ENCODE measurements at regions not wholly inside any gene's neighbourhood (a gene's known extent, or its start where the extent isn't known, plus 50 kb on each side); places are given as distances from the start of the nearest gene placed in this dataset.

GRCh38 chr3:103906304-103906703 is 1460.4 kb upstream of the ALCAM start:
- no peak for DNase-seq (ENCODE audit: low spot score)

DNA sequence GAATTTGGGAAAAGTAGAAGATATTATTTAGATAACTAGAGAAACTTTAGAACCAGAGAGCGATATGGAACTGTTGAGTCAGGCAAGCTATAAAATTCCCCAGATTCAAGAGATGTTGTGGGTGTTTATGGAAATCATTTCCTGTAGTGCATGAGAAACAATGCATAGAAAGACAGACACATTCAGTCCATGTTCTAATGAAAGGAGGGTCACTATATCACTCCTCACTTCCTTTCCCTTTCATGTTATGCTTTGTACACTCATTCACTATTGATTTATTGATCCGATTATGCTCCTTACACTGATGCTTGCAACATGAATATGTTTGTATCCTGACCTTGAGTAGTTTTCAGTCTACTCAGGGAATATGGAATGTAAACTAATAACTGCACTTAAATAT is 1459.9 kb upstream of the ALCAM start:
- DNase-seq (ENCODE audit: low spot score) = no peak

- no peak for DNase-seq (ENCODE audit: low spot score)
These were observed 1459.1 kb upstream of the ALCAM start for GRCh38 chr3:103907567-103907966.

- no peak for DNase-seq (ENCODE audit: low spot score)
These were observed 1457.3 kb upstream of the ALCAM start for GRCh38 chr3:103909395-103909794.

DNA sequence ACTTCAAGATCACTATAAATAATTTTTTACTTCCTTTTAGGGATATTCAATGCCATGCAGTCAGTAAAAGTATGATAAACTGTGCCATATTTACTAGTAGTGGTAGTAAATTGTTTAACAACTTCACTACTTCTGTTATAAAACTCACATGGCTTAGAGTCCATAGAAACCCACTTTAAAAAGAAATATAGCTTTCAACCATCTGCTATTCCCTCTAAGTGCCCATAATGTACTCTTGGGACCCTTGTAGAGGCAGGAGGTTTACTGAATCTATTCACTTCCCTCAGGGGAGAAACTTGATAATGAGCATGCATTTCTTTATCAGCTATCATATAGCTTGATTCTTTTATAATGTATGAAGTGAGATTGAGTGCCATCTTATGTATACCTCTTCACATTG is 1448.4 kb upstream of the ALCAM start:
- DNase-seq (ENCODE audit: low spot score) = no peak

GRCh38 chr3:103919327-103919726 is 1447.4 kb upstream of the ALCAM start:
- no peak for DNase-seq (ENCODE audit: low spot score)

DNA sequence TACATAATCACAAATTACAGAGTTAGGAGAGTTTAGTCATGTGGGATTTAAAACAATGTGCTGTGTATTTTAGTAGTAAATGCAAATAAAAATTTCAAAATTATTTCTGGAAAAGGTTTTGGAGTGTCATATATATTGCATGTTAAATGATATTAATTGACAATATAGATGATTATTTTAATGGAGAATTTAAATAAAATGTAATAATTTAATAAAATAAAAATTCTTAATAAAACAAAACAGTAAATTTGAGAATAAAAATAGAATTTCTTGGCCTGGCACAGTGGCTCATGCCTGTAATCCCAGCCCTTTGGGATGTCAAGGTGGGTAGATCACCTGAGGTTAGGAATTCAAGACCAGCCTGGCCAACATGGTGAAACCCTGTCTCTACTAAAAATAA is 1442.8 kb upstream of the ALCAM start:
- no peak for DNase-seq (ENCODE audit: low spot score)

- no peak for DNase-seq (ENCODE audit: low spot score)
These were observed 1442.2 kb upstream of the ALCAM start for GRCh38 chr3:103924544-103924943.

DNA sequence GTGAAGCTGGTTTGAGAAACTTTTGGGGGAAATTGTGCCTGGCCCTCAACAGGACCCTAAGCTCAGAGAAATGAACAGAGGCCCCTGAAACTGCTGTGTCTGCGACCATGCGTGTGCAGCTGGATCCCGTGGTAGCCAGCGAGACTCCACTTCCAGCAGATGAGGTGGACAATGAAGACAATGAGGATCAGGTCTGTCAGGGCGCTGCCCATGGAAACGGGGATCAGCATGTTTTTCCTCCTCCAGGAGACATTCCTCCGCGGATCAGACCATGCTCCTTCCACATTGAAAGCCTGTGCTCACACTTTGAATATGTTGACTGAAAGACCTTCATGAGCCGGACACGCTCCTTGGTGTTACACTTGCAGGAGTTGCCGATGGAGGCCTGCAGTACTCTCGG is 1439.8 kb upstream of the ALCAM start:
- no peak for DNase-seq (ENCODE audit: low spot score)

DNA sequence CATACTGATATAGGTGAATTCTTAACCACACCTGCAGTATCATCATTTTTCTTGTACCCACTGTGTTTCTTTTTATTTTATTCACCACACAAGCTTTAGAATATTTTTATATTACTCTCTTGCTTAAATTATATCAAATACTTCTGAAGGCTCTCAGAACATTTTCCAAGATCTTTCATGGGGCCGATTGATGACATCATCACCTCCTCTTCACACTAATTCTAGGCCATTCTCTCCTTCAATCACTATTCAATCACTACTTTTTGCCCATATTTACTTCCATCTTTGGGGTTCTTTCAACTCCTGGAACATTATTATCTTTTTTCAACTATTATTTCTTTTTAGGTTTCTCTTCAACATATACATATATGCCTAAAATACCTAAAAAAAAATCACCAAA is 1438.8 kb upstream of the ALCAM start:
- no peak for DNase-seq (ENCODE audit: low spot score)

DNA sequence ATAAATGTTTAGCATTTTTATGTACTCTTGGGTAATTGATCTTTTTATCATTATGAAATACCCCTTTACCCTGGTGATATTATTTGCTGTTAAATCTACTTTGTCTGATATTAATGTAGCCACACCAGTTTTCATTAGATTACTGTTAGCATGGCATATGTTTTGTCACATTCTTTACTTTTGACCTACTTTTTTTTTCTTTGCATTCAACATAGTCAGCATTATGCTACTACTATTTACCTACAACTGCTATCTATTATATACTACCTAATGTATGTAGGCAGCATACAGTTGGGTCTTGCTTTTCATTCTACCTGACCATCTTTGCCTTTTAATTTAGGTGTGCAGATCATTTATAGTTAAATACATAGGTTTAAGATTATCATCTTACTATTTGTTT is 1429.6 kb upstream of the ALCAM start:
- DNase-seq (ENCODE audit: low spot score) = no peak

DNA sequence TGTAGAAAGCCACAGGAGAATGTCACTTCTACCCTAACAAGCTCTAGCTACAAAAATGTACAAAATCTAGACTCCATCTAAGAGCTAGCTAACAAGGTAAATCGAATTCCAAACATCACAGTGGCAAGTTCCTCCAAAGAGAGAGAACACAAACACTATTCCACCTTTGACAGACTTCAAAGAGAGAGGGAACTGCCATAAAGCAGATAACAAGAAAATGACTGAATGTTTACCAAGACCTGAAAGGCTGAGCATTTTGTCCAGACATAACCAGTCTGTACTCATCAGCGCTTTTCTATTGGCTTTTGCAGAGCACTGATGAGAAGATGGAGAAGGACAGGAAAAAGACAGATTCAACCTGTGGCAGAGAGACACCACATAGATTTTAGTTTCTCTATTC is 1419.6 kb upstream of the ALCAM start:
- DNase-seq (ENCODE audit: low spot score) = no peak

DNA sequence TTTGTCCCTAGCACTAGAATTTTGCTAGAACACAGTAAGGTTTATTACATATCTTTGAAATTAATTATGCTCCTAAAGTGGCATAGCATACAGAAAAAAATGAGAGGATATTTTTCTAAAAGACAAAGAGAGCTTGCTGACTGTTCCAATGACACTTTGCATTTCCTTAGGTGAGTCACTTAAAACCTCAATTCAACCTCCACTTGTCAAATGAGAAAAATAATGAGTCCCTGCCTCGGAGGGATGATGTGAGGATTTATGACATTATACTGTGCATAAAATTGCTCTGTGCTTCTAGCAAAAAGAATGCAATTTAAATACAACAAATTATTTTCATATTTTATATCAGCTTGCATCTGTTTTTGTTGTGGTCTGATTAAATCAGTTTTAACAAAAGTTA is 1417.0 kb upstream of the ALCAM start:
- DNase-seq (ENCODE audit: low spot score) = no peak

- no peak for DNase-seq (ENCODE audit: low spot score)
These were observed 1416.0 kb upstream of the ALCAM start for GRCh38 chr3:103950676-103951075.

DNA sequence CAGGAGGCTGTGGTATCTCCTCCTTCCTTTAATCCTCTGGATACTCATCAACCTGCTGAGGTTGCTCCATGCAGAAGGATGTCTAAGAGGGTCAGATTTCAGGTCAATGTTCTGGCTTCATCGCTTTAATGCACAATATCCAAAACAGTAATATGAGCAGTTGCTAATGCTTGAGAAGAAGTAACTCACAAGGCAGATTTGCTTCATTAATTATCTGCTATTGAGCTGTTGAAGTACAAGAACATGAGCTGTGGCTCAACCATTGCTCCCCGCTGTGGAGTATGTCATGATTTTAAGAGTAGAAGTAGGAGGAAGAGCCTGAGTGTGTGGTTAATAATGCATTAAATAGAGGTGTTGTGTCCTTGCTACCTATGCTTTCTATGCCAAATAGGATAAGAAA is 1412.9 kb upstream of the ALCAM start:
- DNase-seq (ENCODE audit: low spot score) = no peak

DNA sequence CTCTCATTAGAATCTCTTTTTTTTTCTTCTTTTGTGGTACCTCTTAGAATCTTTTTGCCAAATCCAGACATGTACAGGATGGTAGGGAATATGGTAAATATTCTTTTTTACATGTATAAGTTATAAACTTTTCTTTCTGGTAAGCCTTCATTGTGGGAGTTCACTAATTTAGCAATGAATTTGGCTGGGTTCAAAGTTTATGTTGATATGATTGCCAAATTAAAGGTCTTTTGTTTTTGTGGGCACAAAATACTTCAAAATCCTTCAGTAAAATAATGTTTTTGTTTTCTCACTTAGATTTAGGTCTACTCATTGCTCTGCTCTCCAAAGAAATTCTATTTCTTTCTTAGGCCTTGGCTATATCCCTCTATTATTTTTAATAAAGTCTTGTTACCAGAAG is 1405.9 kb upstream of the ALCAM start:
- no peak for DNase-seq (ENCODE audit: low spot score)

DNA sequence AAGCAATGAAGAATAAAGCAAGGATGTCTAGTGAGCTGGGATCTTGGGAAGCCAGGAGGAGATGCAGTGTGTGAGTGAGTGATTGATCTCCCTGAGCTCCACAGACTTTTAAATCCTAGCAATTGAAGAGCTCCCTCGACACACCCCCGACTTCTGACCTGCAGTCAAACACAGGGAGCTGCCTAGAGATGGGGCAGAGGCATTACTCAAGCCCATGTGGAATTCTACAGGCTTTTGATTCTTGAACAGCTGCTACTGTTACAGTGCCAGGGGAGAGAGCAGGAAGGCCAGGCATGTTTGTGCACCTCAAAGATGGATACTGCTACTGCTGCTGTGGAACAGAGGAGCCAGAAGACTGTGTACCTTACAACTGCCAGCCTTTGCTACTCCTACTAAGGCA is 1403.1 kb upstream of the ALCAM start:
- DNase-seq (ENCODE audit: low spot score) = no peak

GRCh38 chr3:103965764-103966163 is 1400.9 kb upstream of the ALCAM start:
- no peak for DNase-seq (ENCODE audit: low spot score)

GRCh38 chr3:103966749-103967148 is 1400.0 kb upstream of the ALCAM start:
- no peak for DNase-seq (ENCODE audit: low spot score)

DNA sequence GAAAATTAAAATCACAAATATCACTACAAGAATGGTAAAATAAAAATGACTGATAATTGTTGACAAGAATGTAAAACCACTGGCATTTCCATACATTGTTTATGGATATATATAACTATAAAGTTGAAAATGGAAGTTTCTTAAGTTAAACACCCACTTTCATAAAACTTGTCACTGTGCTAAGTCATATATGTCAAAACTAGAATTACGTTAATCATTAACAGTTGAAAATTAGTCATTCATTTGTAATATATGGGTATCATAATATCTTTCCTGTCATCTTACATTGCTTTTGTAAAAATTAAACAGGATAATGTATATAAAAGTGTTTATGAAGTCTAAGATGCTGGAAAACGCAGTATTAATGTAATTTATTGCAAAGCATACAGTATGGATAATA is 1398.6 kb upstream of the ALCAM start:
- no peak for DNase-seq (ENCODE audit: low spot score)

- DNase-seq (ENCODE audit: low spot score) = no peak
These were observed 1398.0 kb upstream of the ALCAM start for GRCh38 chr3:103968751-103969150.

GRCh38 chr3:103976931-103977339 is 1389.8 kb upstream of the ALCAM start:
- no peak for DNase-seq (ENCODE audit: low spot score)

- no peak for DNase-seq (ENCODE audit: low spot score)
These were observed 1389.3 kb upstream of the ALCAM start for GRCh38 chr3:103977417-103977816.

DNA sequence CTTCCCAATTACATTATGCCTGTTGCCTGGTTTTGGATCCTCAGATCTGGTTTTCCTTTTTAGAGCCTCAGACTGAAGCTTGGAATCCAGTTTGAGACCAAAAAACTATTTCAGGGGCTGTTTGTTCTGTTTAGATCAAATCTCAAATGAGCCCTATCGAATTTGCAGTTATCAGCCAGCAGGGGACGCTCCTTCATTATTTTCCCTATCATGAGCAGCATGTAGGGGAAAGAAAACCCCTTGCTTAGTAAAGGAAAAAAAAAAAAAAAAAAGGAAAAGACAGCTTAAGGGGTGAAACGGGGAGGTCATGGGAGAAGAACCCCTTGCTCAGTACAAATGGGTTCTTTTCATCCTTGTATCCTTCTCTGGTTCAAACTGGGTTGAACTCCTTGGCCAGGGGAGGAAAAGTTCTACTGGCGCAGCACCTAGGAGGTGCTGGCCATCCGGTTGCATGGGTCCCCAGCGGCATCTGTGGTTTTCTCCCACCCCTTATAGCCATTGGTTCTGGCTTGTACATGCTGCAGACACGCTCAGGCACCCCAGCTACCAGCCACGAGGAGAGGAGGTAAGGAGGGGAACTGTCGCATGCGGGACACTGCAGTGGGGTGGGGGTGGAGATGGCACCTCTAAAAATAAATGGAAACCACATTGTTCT is 1375.1 kb upstream of the ALCAM start:
- DNase-seq (ENCODE audit: low spot score) = no peak

GRCh38 chr3:103992469-103992868 is 1374.2 kb upstream of the ALCAM start:
- no peak for DNase-seq (ENCODE audit: low spot score)

Measured in ecto neural progenitor cell (in vitro differentiated cells).